ENCODE measurements at regions not wholly inside any gene's neighbourhood (a gene's known extent, or its start where the extent isn't known, plus 50 kb on each side); places are given as distances from the start of the nearest gene placed in this dataset.

- DNase-seq (ENCODE audit: low read depth in 2 of 2) = no peak
- TF ChIP-seq CTCF (IDR thresholded peaks at IDR 0.05; ENCODE audit: low read depth, low read length) = no peak
- no peak overlapping the region for H3K4me3 ChIP-seq (replicated peaks in 1 of 2; ENCODE audit: low read depth in 2 of 2, low read length in 2 of 2)
Measured at GRCh38 chr11:91326280-91326679, 898.3 kb upstream of the FAT3 start.

DNA sequence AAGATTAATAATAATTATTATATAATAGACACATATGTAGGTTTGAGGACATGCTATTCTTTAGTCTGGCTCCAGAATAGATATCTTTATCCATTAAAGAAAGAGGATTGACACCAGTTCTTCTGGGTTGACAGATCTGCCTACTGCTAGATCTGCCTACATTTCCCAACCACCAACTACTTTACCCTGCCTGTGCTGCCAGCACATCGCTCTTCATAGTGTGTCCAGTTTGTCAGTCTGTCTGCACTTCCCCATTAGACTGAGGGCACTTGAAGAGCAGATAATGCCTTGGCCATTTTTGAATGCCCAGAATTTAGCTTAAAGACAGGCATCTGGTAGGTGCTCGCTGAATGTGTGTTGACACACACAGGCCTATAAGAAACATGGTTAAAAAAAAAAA is 910.1 kb upstream of the FAT3 start:
- DNase-seq (ENCODE audit: low read depth in 2 of 2) = no peak
- no peak for TF ChIP-seq CTCF (IDR thresholded peaks at IDR 0.05; ENCODE audit: low read depth, low read length)
- no peak overlapping the region for H3K4me3 ChIP-seq (replicated peaks in 1 of 2; ENCODE audit: low read depth in 2 of 2, low read length in 2 of 2)

GRCh38 chr11:91312541-91312940 is 912.1 kb upstream of the FAT3 start:
- TF ChIP-seq CTCF (IDR thresholded peaks at IDR 0.05; ENCODE audit: low read depth, low read length) = no peak
- DNase-seq (ENCODE audit: low read depth in 2 of 2) = no peak
- no peak overlapping the region for H3K4me3 ChIP-seq (replicated peaks in 1 of 2; ENCODE audit: low read depth in 2 of 2, low read length in 2 of 2)

GRCh38 chr11:91310085-91310484 is 914.5 kb upstream of the FAT3 start:
- no peak overlapping the region for H3K4me3 ChIP-seq (replicated peaks in 1 of 2; ENCODE audit: low read depth in 2 of 2, low read length in 2 of 2)
- TF ChIP-seq CTCF (IDR thresholded peaks at IDR 0.05; ENCODE audit: low read depth, low read length) = no peak
- no peak for DNase-seq (ENCODE audit: low read depth in 2 of 2)

DNA sequence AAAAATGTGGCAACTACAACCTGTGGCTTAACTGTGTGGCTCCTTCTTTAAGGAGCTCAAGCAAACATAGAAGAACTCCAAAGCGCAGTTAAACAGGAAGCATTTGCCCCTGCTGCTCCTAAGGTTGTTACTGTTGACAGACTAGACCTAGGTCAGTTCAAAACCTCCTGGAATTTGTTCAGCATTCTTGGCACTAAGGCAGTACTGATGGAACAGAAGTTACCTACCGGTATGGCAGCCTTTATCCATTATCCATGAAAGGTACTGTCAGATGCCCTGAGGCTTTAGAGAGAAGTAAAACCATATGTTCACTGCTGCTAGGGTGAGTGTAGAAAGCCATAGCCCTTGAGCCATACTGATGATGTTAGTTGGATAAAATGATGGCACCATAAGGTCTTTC is 916.5 kb upstream of the FAT3 start:
- no peak overlapping the region for H3K4me3 ChIP-seq (replicated peaks in 1 of 2; ENCODE audit: low read depth in 2 of 2, low read length in 2 of 2)
- no peak for TF ChIP-seq CTCF (IDR thresholded peaks at IDR 0.05; ENCODE audit: low read depth, low read length)
- DNase-seq (ENCODE audit: low read depth in 2 of 2) = no peak

- no peak overlapping the region for H3K4me3 ChIP-seq (replicated peaks in 1 of 2; ENCODE audit: low read depth in 2 of 2, low read length in 2 of 2)
- DNase-seq (ENCODE audit: low read depth in 2 of 2) = no peak
Measured at GRCh38 chr11:91305402-91305801, 919.2 kb upstream of the FAT3 start.

More at GRCh38 chr11:91305402-91305801, 919.2 kb upstream of the FAT3 start:
- no peak for TF ChIP-seq CTCF (IDR thresholded peaks at IDR 0.05; ENCODE audit: low read depth, low read length)

Data from cardiac fibroblast (primary cell).